ENCODE measurements at regions not wholly inside any gene's neighbourhood (a gene's known extent, or its start where the extent isn't known, plus 50 kb on each side); places are given as distances from the start of the nearest gene placed in this dataset.

GRCh38 chr2:133765658-133766057, 197.4 kb upstream of the NCKAP5 start:
- Histone ChIP-seq H3K4me3 (no peak overlapping the region), H3K27ac (no peak overlapping the region), H3K9me3 (no peaks in the 10 kb centered on the region), H3K36me3 (no peaks in the 10 kb centered on the region), H3K27me3 (no peaks in the 10 kb centered on the region), H3K4me1 (no peaks in the 10 kb centered on the region)
- DNase-seq, result no peak
- in situ Hi-C loops (cut with MboI; ENCODE audit: low pct_ligation_motif_present in 1 of 4, low pct_unique_long_range_greater_than_20kb in 1 of 4, low sequenced_read_pairs in 3 of 4), result no loop called here
- 17 to 35% methylated on average over 1 to 2 of the region's 2 CpGs for WGBS, 2 donors (ENCODE audit: low coverage in 1 of 2)
- no peak for TF ChIP-seq POLR2A (IDR thresholded peaks at IDR 0.05)
- intact Hi-C loops (cut with DNase I; ENCODE audit: low total_unique reads), result no loop called here

GRCh38 chr2:133766164-133766832, 198.0 kb upstream of the NCKAP5 start:
- intact Hi-C loops (cut with DNase I; ENCODE audit: low total_unique reads), result no loop called here
- no peak overlapping the region for H3K27ac ChIP-seq

DNA sequence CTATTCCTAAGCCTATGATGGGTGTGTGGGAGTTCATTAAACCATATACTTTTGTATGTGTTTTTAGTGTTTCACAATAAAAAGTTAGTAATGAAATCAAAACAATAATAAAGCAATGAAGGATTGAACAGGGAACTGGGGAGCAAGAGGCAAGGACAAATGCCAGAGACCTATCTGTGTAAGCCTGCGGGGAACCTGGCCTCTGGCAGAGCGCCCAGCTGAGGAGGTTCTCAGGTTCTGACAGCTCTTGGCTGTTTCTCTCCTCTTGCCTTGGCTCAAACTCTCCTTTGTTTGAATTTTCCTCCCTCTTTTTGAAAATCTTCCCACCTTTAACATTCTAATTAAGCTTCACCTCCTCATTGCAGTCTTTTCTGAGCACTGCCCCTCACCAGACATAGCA, 200.0 kb upstream of the NCKAP5 start:
- Histone ChIP-seq H3K27me3 (no peaks in the 10 kb centered on the region), H3K4me1 (no peaks in the 10 kb centered on the region), H3K9me3 (no peaks in the 10 kb centered on the region), H3K4me3 (no peak overlapping the region), H3K27ac (no peak overlapping the region), H3K36me3 (no peaks in the 10 kb centered on the region)
- no peak for DNase-seq
- WGBS, 2 donors (ENCODE audit: low coverage in 1 of 2), result 75 to 80% methylated on average over 1 to 2 of the region's 2 CpGs
- intact Hi-C loops (cut with DNase I; ENCODE audit: low total_unique reads) (no loop called here), in situ Hi-C loops (cut with MboI; ENCODE audit: low pct_ligation_motif_present in 1 of 4, low pct_unique_long_range_greater_than_20kb in 1 of 4, low sequenced_read_pairs in 3 of 4) (no loop called here)
- no peak for TF ChIP-seq EP300 (IDR thresholded peaks at IDR 0.05; ENCODE audit: low read depth)
- TF ChIP-seq CTCF (IDR thresholded peaks at IDR 0.05), result no peak
- TF ChIP-seq POLR2AphosphoS5 (IDR thresholded peaks at IDR 0.05), result no peak
- no peak for TF ChIP-seq POLR2A (IDR thresholded peaks at IDR 0.05)

More at GRCh38 chr2:133766164-133766832, 198.0 kb upstream of the NCKAP5 start:
- no peaks in the 10 kb centered on the region for H3K9me3 ChIP-seq
- H3K27me3 ChIP-seq, result no peaks in the 10 kb centered on the region
- in situ Hi-C loops (cut with MboI; ENCODE audit: low pct_ligation_motif_present in 1 of 4, low pct_unique_long_range_greater_than_20kb in 1 of 4, low sequenced_read_pairs in 3 of 4), result no loop called here
- DNase-seq, result no peak
- H3K4me1 ChIP-seq, result no peaks in the 10 kb centered on the region
- no peak overlapping the region for H3K4me3 ChIP-seq
- no peaks in the 10 kb centered on the region for H3K36me3 ChIP-seq
- TF ChIP-seq EP300 (IDR thresholded peaks at IDR 0.05; ENCODE audit: low read depth) (no peak), CTCF (IDR thresholded peaks at IDR 0.05) (no peak), POLR2A (IDR thresholded peaks at IDR 0.05) (no peak), POLR2AphosphoS5 (IDR thresholded peaks at IDR 0.05) (no peak)

DNA sequence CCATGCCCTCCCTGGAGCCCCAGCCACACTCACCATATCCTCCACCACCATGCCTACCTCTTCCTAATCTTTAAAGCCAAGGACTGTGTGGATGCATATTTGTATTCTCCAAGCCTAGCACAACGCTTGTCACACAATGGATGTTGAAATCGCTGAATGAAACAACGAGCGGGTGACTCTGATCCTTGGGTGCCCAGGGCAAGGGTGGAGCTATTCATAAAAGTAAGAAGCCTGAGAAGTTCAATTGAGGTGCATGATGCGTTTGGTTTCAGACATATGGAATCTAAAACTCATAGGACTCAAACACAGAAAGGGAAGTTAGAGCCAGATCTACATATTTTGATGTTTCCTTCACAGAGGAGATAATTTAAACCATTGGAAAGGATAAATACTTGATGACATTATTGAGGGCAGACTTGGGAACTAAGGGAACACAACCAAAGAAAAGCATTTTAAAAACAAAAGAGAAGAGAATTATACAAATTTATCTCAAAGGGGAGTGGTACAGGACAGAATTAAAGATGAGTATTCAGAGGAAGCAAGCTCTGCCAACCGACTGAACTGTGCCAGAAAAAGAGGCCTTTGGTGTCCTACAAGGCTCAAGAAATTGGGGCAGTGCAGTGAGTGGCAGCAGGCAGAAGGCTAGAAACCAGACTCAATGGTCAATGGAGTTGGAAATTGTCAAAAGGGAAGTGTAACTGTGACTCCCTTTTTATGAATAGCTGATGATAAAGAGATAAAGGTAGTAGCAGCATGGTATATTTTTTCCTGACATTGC, 200.6 kb upstream of the NCKAP5 start:
- Histone ChIP-seq H3K4me3 (no peak overlapping the region), H3K27me3 (no peaks in the 10 kb centered on the region), H3K4me1 (no peaks in the 10 kb centered on the region), H3K9me3 (no peaks in the 10 kb centered on the region), H3K27ac (no peak overlapping the region), H3K36me3 (no peaks in the 10 kb centered on the region)
- in situ Hi-C loops (cut with MboI; ENCODE audit: low pct_ligation_motif_present in 1 of 4, low pct_unique_long_range_greater_than_20kb in 1 of 4, low sequenced_read_pairs in 3 of 4) (no loop called here), intact Hi-C loops (cut with DNase I; ENCODE audit: low total_unique reads) (no loop called here)
- no peak for DNase-seq
- no peak for TF ChIP-seq EP300 (IDR thresholded peaks at IDR 0.05; ENCODE audit: low read depth)
- TF ChIP-seq POLR2AphosphoS5 (IDR thresholded peaks at IDR 0.05), result no peak
- no peak for TF ChIP-seq POLR2A (IDR thresholded peaks at IDR 0.05)
- no peak for TF ChIP-seq CTCF (IDR thresholded peaks at IDR 0.05)
- WGBS, 2 donors (ENCODE audit: low coverage in 1 of 2), result 88% methylated on average over 6 of the region's 6 CpGs; no CpG with 5 or more reads in 1 of the 2 donors
